ENCODE measurements at regions not wholly inside any gene's neighbourhood (a gene's known extent, or its start where the extent isn't known, plus 50 kb on each side); places are given as distances from the start of the nearest gene placed in this dataset.

DNA sequence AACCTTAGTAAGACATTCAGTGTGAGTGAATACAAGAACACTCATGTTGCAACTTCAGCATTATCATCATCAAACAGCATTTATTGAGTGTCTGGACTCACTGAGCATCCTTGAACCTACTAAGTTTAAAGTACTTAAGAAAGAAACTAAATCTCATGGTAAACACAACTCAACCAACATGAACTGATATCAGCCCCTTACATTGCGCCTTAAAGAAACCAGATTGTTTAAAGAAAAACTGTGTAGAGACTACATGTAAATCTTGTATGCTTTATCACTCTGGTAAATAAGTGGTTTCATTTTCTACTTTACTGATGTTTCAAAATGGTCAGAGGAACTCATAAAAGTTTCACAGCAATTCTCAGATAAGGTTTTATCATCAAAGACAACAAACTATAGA, 157.5 kb upstream of the FERD3L start:
- no peak for DNase-seq (ENCODE audit: low read depth)
- H3K4me3 ChIP-seq (ENCODE audit: control insufficient read depth, low read depth, low read length): no peak overlapping the region
- TF ChIP-seq, protein P1, sequence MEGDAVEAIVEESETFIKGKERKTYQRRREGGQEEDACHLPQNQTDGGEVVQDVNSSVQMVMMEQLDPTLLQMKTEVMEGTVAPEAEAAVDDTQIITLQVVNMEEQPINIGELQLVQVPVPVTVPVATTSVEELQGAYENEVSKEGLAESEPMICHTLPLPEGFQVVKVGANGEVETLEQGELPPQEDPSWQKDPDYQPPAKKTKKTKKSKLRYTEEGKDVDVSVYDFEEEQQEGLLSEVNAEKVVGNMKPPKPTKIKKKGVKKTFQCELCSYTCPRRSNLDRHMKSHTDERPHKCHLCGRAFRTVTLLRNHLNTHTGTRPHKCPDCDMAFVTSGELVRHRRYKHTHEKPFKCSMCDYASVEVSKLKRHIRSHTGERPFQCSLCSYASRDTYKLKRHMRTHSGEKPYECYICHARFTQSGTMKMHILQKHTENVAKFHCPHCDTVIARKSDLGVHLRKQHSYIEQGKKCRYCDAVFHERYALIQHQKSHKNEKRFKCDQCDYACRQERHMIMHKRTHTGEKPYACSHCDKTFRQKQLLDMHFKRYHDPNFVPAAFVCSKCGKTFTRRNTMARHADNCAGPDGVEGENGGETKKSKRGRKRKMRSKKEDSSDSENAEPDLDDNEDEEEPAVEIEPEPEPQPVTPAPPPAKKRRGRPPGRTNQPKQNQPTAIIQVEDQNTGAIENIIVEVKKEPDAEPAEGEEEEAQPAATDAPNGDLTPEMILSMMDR (IDR thresholded peaks at IDR 0.05; ENCODE audit: control insufficient read depth, insufficient read depth, low read depth, low read length, missing control alignments): no peak

DNA sequence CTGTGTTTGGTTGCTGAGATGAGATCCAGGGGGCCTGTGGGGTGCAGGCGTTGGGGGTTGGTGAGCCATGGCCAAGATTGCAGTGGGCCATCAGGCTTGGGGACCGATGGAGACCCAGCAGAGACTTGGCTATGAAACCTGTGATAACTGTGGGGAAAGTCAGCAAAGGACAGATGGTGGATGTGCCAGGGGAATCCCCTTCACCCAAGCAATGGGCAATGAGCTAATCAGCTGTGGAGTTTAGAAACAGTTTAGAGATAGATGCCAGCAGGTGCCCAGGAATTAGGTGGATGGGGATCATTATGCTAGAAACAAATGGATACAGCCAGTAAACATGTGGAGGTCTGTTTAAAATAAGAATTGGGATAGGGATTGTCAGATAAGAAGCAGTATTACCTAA, 151.4 kb upstream of the FERD3L start:
- TF ChIP-seq, protein P1 (IDR thresholded peaks at IDR 0.05; ENCODE audit: control insufficient read depth, insufficient read depth, low read depth, low read length, missing control alignments): no peak

DNA sequence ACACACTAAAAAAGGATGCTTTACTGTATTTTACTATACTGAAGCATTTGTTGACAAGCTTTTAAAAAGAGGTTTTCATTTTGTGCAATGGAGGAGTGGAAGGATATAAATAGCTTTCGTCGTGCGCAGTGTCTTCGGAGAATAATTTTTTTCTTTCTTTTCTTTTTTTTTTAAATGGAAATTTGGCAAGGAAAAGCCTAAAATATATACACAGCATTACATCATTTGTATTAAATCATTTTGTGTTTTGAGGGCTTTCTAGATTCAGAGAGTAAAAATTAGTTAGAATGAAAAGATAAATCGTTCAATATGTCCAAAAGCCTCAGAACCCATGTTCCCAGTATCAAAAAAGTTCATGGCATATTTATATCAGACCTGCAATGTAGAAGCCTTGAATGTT, 150.2 kb upstream of the FERD3L start:
- TF ChIP-seq, protein P1 (IDR thresholded peaks at IDR 0.05; ENCODE audit: control insufficient read depth, insufficient read depth, low read depth, low read length, missing control alignments): no peak
- H3K4me3 ChIP-seq (ENCODE audit: control insufficient read depth, low read depth, low read length): no peak overlapping the region
- DNase-seq (ENCODE audit: low read depth): no peak

More for the DNA sequence above, 151.4 kb upstream of the FERD3L start:
- no peak for DNase-seq (ENCODE audit: low read depth)
- H3K4me3 ChIP-seq (ENCODE audit: control insufficient read depth, low read depth, low read length): no peak overlapping the region

DNA sequence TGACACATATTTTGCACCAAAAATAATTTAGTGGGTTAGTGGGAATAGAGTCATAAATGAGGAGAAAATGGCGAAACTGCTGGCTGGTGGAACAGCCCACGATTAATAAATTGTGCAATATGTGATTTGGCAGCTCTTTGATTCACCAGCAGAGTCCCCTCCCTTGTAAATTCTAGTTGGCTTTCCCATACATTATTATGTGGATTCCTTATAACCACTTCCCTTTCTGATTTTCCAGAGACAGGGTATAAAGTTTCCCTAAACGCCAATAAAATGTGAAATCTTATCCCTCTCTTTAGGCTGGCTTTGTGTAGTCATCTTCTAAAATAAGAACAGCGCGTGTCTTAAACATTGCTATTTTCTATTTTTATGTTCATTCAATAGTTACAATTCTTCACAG, 149.4 kb upstream of the FERD3L start:
- DNase-seq (ENCODE audit: low read depth): peak; percentile 87
- no peak overlapping the region for H3K4me3 ChIP-seq (ENCODE audit: control insufficient read depth, low read depth, low read length)
- TF ChIP-seq, protein P1 (IDR thresholded peaks at IDR 0.05; ENCODE audit: control insufficient read depth, insufficient read depth, low read depth, low read length, missing control alignments): no peak

DNA sequence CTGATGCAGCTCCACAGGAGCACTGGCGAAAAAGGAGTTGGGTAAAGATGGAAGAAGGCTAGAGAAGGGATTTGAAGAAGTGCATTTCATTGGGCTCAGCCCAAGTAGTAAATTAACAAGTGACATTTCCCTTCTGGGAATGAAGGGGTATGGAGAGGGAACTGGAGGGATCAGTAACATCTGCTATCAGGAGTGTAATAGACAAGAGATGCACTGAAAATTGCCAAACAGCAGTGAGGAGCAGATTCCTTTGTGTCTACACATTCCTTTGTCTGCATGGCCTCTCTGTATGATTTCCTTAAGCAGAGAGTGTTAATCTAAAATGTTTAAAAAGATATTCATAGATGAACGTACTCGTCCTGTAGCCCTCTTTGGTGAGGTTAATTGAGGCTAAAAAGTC, 148.2 kb upstream of the FERD3L start:
- DNase-seq (ENCODE audit: low read depth): no peak
- no peak overlapping the region for H3K4me3 ChIP-seq (ENCODE audit: control insufficient read depth, low read depth, low read length)
- TF ChIP-seq, protein P1 (IDR thresholded peaks at IDR 0.05; ENCODE audit: control insufficient read depth, insufficient read depth, low read depth, low read length, missing control alignments): no peak

DNA sequence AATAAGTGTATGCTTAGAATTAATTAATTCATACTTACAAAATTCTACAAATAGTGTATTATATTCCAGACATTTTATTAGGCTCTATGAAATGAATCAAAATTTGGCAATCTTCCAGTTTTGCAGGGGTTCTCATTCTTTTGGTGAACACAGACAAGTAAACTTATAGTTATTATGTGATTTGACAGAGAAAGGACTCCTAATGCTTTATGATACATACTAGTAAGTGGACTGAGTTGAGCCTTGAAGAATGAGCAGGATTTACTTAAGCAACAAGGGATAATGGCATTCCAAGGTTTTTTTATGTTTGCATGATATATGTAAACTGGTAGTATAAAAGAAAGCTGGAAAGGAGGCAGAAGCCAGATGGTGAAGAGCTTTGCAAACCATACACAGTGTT, 145.7 kb upstream of the FERD3L start:
- DNase-seq (ENCODE audit: low read depth): no peak
- TF ChIP-seq, protein P1 (IDR thresholded peaks at IDR 0.05; ENCODE audit: control insufficient read depth, insufficient read depth, low read depth, low read length, missing control alignments): no peak

DNA sequence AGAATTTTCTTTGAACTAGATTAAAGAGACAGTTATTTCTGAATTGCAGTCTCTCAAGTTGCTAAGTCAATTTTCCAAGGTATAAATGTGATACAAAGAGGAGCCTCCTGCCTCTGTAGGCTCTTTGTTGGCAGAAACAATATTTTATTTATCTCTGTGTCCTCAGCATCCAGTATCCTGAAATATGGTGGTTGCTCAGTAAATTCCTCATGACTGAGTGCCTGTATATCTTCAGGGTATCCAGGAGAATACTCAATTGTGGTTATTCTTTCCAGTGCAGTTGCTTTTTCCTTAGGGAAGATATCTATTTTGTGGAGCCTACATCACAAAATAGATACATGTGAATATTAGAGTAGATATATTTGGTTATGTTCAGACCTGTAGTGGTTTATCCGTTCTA, 144.8 kb upstream of the FERD3L start:
- TF ChIP-seq, protein P1 (IDR thresholded peaks at IDR 0.05; ENCODE audit: control insufficient read depth, insufficient read depth, low read depth, low read length, missing control alignments): no peak
- H3K4me3 ChIP-seq (ENCODE audit: control insufficient read depth, low read depth, low read length): no peak overlapping the region
- no peak for DNase-seq (ENCODE audit: low read depth)

More for the DNA sequence above, 145.7 kb upstream of the FERD3L start:
- H3K4me3 ChIP-seq (ENCODE audit: control insufficient read depth, low read depth, low read length): no peak overlapping the region
